ENCODE measurements at regions not wholly inside any gene's neighbourhood (a gene's known extent, or its start where the extent isn't known, plus 50 kb on each side); places are given as distances from the start of the nearest gene placed in this dataset.
"Not testable (repeated sequence)": the region's sequence is repeated elsewhere in the genome, so short reads cannot be mapped to it uniquely, and the experiment has no call there.

DNA sequence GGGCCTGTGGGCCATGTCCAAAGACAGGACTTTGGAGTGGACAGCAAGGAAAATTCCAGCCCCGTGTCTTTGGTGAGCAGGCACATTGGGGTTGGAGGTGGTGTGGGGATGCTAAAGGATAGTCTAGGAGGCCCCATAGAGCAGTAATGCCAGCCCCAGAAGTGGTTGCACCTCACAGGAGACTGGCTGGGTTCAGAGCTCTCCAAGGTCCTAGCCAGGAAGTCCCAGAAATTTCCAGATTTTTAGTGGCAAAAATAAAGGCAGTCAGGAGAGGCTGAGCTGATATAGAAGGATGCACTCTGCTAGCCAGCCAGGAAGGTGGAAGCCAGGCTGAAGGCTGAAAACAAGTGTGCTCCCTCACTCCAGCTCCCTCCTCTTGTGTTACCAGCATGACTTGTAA, 144.0 kb upstream of the KCND3 start:
- TF ChIP-seq, protein P1, sequence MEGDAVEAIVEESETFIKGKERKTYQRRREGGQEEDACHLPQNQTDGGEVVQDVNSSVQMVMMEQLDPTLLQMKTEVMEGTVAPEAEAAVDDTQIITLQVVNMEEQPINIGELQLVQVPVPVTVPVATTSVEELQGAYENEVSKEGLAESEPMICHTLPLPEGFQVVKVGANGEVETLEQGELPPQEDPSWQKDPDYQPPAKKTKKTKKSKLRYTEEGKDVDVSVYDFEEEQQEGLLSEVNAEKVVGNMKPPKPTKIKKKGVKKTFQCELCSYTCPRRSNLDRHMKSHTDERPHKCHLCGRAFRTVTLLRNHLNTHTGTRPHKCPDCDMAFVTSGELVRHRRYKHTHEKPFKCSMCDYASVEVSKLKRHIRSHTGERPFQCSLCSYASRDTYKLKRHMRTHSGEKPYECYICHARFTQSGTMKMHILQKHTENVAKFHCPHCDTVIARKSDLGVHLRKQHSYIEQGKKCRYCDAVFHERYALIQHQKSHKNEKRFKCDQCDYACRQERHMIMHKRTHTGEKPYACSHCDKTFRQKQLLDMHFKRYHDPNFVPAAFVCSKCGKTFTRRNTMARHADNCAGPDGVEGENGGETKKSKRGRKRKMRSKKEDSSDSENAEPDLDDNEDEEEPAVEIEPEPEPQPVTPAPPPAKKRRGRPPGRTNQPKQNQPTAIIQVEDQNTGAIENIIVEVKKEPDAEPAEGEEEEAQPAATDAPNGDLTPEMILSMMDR (IDR thresholded peaks at IDR 0.05; ENCODE audit: low read depth, low read length) = no peak
- H3K4me3 ChIP-seq (ENCODE audit: low read depth, low read length) = no peak overlapping the region

DNA sequence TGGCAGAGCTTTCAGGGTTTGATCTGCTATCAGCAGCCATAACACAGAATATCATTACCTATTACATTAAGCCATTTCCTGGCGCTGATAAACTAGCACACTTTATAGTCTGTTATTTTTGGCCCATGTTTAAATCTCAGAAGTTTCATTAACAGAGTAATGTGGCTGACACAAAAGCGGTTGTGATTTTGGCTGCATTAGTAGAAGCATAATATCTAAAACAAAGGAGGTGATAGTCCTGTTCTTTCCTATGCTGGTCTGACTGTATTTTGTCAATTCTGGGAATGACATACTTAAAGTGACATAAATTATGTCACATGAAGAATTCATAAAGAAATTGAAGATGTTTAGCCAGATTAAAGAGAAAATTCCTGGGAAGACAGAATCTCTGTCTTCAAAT, 151.3 kb upstream of the KCND3 start:
- no peak overlapping the region for H3K4me3 ChIP-seq (ENCODE audit: low read depth, low read length)
- TF ChIP-seq, protein P1 (IDR thresholded peaks at IDR 0.05; ENCODE audit: low read depth, low read length) = no peak

DNA sequence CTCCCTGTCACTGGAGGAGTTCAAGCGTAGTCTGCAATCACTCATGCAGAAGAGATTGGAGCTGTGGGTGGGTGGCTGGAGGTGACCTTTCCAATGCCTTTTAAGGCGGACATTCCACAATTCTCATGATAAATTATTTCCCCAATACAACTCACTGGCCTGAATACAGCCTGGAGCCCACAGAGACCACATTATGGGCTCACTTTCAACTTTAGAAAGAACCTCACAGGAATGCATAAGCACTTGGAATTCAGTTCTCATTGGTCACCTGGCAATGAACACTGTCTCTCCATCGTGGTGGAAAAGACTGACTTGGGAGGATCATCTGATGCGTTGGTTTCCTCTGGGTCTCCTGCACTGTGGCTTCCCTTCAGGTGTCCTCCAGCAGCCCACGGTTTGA, 151.8 kb upstream of the KCND3 start:
- no peak overlapping the region for H3K4me3 ChIP-seq (ENCODE audit: low read depth, low read length)
- TF ChIP-seq, protein P1 (IDR thresholded peaks at IDR 0.05; ENCODE audit: low read depth, low read length) = no peak

DNA sequence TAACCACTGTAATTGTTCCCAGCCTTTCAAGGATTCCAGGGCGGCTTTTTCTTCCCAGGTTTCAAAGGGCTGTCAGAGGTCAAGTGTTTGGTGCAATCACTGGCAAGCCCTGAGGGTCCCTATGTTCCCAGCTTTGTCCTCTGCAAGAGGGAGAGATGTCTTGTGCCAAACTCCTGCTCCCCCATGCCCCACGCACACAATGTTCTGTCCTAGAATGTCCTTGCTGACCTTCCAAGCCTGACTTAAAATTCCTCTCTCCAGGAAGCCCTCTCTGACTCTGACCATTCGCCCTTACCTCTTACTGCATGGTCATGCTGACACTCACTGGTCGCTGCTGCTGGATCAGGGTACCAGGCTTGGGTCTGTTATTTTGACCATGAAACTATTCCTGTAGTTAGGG, 152.5 kb upstream of the KCND3 start:
- TF ChIP-seq, protein P1 (IDR thresholded peaks at IDR 0.05; ENCODE audit: low read depth, low read length) = no peak

DNA sequence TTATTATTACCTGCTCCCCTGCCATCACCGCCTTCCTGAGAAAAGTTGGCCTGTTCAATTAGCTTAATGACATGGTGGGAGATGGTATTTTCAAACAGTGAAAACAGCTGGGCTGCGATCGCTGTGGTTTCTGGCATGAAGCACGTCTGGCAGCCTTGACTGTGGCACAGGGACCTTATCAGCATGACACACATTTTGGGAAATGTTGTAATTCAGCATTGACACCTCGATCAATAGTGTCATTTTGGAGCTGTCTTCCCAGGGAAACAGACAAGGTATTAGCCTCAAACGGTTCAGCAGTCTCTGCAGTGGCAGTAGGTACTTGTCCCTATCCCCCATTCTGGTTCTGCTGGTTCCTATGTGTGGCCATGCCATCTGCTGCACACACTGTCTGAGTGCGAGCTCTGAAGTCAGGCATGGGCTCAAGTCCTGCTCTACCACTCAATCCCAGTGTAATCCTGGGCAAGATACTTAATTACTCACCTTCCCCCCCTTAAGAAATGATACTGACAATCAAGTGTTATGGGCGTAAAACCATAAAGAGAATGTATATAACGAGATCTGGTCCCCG, 154.5 kb upstream of the KCND3 start:
- TF ChIP-seq, protein P1 (IDR thresholded peaks at IDR 0.05; ENCODE audit: low read depth, low read length) = no peak
- no peak overlapping the region for H3K4me3 ChIP-seq (ENCODE audit: low read depth, low read length)

More for the DNA sequence above, 152.5 kb upstream of the KCND3 start:
- H3K4me3 ChIP-seq (ENCODE audit: low read depth, low read length) = no peak overlapping the region

DNA sequence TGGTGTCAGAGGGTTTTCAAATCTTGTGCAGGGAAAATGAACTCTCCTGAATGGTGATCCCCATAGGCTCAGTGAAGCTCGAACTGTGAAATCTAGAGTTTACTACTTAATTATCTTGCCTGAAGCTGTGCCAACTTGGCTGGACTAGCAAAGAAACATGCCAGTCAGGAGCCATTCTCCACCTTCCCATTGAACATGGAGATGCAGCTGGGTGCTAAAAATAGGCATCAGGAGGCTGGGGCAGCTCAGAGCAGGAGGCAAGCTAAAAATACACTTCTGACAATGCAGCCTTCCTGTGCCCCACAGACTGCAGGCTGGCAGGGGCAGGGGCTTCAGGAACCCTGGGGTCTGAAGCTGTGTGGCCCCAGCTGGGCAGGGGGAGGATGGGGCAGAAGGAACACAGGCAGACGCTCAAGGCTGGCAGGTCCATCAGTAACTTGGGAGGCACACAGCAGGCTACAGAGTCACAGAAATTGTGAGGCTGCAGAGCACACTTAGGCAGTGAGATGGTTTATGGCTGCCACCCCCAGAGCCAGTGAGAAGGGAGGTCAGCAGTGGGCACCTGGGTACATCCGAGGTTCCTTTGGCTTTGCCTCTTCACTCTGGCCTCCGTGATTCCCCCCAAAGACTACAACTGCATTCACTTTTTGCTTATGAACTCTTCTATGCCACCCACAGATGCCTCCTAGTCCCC, 155.4 kb upstream of the KCND3 start:
- TF ChIP-seq, protein P1 (IDR thresholded peaks at IDR 0.05; ENCODE audit: low read depth, low read length) = no peak
- no peak overlapping the region for H3K4me3 ChIP-seq (ENCODE audit: low read depth, low read length)

DNA sequence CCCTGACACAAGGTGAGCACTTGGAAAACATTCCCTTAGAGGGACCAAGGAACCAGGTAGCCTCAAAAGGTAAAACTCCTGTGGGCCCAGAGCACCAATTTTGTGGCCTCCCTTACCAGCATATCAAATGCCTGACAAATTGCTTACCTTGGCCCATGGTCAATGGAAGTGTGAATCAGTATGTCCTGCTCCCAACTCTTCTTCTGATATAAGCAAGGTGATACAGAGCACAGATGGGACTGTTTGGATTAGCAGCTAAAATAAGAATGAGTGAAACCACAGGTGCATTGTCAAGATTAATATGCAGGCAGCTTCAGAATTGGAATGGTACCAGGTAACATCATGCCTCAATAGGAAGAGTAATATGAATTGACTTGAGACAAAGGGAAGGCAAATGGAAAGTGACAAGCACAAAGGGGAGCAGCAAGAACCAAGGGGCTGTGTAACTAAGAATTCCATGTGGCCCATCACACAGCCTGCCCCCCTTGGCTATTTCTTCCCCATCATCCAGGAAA, 156.8 kb upstream of the KCND3 start:
- TF ChIP-seq, protein P1 (IDR thresholded peaks at IDR 0.05; ENCODE audit: low read depth, low read length) = no peak
- H3K4me3 ChIP-seq (ENCODE audit: low read depth, low read length) = no peak overlapping the region

DNA sequence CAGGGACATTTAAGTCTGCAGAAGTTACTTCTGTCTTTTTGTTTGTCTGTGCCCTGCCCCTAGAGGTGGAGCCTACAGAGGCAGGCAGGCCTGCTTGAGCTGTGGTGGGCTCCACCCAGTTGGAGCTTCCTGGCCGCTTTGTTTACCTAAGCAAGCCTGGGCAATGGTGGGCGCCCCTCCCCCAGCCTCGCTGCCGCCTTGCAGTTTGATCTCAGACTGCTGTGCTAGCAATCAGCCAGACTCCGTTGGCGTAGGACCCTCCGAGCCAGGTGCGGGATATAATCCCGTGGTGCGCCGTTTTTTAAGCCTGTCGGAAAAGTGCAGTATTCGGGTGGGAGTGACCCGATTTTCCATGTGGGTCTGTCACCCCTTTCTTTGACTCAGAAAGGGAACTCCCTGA, 170.7 kb upstream of the KCND3 start:
- H3K4me3 ChIP-seq (ENCODE audit: low read depth, low read length) = not testable (repeated sequence)
